ENCODE measurements at regions not wholly inside any gene's neighbourhood (a gene's known extent, or its start where the extent isn't known, plus 50 kb on each side); places are given as distances from the start of the nearest gene placed in this dataset.

DNA sequence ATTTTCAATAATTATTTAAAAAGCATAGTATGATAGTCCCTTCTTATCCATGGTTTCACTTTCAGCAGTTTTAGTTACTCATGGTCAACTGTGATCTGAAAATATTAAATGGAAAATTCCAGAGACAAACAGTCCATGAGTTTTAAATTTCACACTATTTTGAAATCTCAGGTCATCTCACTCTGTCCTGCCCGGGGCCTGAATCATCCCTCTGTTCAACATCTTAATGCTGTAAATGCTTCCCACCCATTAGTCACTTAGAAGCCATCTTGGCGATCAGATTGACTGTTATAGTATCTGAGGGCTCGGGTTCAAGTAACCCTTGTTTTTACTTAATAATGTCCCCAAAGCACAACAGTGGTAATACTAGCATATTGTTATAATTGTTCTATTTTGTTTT is 1509.3 kb downstream of the FAM181B start:
- TF ChIP-seq, protein P1, sequence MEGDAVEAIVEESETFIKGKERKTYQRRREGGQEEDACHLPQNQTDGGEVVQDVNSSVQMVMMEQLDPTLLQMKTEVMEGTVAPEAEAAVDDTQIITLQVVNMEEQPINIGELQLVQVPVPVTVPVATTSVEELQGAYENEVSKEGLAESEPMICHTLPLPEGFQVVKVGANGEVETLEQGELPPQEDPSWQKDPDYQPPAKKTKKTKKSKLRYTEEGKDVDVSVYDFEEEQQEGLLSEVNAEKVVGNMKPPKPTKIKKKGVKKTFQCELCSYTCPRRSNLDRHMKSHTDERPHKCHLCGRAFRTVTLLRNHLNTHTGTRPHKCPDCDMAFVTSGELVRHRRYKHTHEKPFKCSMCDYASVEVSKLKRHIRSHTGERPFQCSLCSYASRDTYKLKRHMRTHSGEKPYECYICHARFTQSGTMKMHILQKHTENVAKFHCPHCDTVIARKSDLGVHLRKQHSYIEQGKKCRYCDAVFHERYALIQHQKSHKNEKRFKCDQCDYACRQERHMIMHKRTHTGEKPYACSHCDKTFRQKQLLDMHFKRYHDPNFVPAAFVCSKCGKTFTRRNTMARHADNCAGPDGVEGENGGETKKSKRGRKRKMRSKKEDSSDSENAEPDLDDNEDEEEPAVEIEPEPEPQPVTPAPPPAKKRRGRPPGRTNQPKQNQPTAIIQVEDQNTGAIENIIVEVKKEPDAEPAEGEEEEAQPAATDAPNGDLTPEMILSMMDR (IDR thresholded peaks at IDR 0.05), result no peak
- TF ChIP-seq POLR2A (IDR thresholded peaks at IDR 0.05), result no peak

Data from Peyer's patch (tissue), 4 donors.